K562 (cell line): ENCODE measurements at regions not wholly inside any gene's neighbourhood (a gene's known extent, or its start where the extent isn't known, plus 50 kb on each side); places are given as distances from the start of the nearest gene placed in this dataset.

ENCODE experiments used
- ATAC-seq: fragments of 200-7000 bp; cut with Tn5 transposase; 3 replicates; pipeline ENCODE4 v1.9.1; 2020; ENCODE audit warnings: moderate library complexity
- BruUV-seq: library from RNA; stranded (reverse); fragments of 400-500 nt; replicated peaks from 2 replicates; lab custom pipeline; 2021; lab: Mats Ljungman, UMichigan
- CTCF ChIA-PET: fragments of 300-600 bp; formaldehyde crosslinking; extraction: SDS; loops from one replicate; lab custom pipeline; 2021; ENCODE audit warnings: low intra/inter-chr PET ratio; lab: Yijun Ruan, JAX
- POLR2A ChIA-PET: fragments of 300-600, 350-650 bp; sonication (Branson Sonifier 250); formaldehyde crosslinking; extraction: SDS; loops from one replicate; lab custom pipeline; 2021; ENCODE audit warnings: antibody characterized with exemption, inconsistent platforms; lab: Yijun Ruan, JAX
- DNase-seq, 4 experiments: peaks; one replicate each; pipeline versions ENCODE4 v3.0.0 to v3.0.0-alpha.2; 2011 to 2018; ENCODE audit warnings: low spot score in 3 of 4, mixed read lengths in 3 of 4; ENCODE audit errors: extremely low read depth in 1 of 4
- FAIRE-seq: peaks from 2 replicates; lab custom pipeline; 2011; peaks lifted over from hg19 to GRCh38; lab: Jason Lieb, UNC
- H2AFZ ChIP-seq: 2 replicates; pipeline ENCODE4 v1.6.0; 2011; ENCODE audit warnings: low read depth, low read length, control low read depth, inconsistent platforms
- H3K27ac ChIP-seq: fragments of 200-600 bp; 3 replicates; pipeline ENCODE4 v1.8.0; 2011; ENCODE audit warnings: low read depth, mild to moderate bottlenecking, control low read depth, inconsistent platforms, low read length, moderate library complexity, mixed read lengths; ENCODE audit errors: extremely low read depth
- H3K27me3 ChIP-seq, 2 experiments: fragments of 300-600 bp in 1 of 2; 2 replicates in 1 of 2; 3 replicates in 1 of 2; pipeline versions ENCODE4 v1.6.0 to v1.8.0; 2011; ENCODE audit warnings: inconsistent platforms in 2 of 2, low read length in 2 of 2, mild to moderate bottlenecking in 1 of 2, mixed read lengths in 1 of 2, moderate library complexity in 1 of 2; ENCODE audit not compliant: control insufficient read depth in 2 of 2, insufficient read depth in 2 of 2
- H3K36me3 ChIP-seq: fragments of 300-600 bp; 3 replicates; pipeline ENCODE4 v1.8.0; 2011; ENCODE audit warnings: mild to moderate bottlenecking, low read length, inconsistent platforms; ENCODE audit not compliant: control insufficient read depth, insufficient read depth
- H3K4me1 ChIP-seq, 2 experiments: fragments of 200-600 bp in 1 of 2; replicated peaks in 1 of 2; 2 replicates in 1 of 2; 3 replicates in 1 of 2; pipeline versions ENCODE4 v1.5.1 to v1.8.0; 2011; ENCODE audit warnings: inconsistent platforms in 2 of 2, low read length in 2 of 2, mild to moderate bottlenecking in 1 of 2, mixed read lengths in 1 of 2, moderate library complexity in 1 of 2; ENCODE audit not compliant: control insufficient read depth in 2 of 2, insufficient read depth in 2 of 2
- H3K4me2 ChIP-seq: 2 replicates; pipeline ENCODE4 v1.6.1; 2011; ENCODE audit warnings: low read length, control low read depth, inconsistent platforms, mixed read lengths; ENCODE audit not compliant: insufficient read depth
- H3K4me3 ChIP-seq: fragments of 200-600 bp; sonication (generic), shearing (Covaris generic); 2 replicates; pipeline ENCODE4 v1.5.1; 2016; ENCODE audit warnings: control low read depth, inconsistent platforms
- H3K79me2 ChIP-seq: fragments of 200-600 bp; 3 replicates; pipeline ENCODE4 v1.8.0; 2011; ENCODE audit warnings: low read length, inconsistent platforms; ENCODE audit not compliant: control insufficient read depth, insufficient read depth
- H3K9ac ChIP-seq, 2 experiments: 2 replicates each; pipeline versions ENCODE4 v1.6.0 to v1.6.1; 2011; ENCODE audit warnings: low read depth in 2 of 2, low read length in 2 of 2, control low read depth in 1 of 2, inconsistent platforms in 1 of 2, mild to moderate bottlenecking in 1 of 2, mixed read lengths in 1 of 2; ENCODE audit not compliant: insufficient read depth in 1 of 2
- H3K9me1 ChIP-seq: one replicate; pipeline ENCODE4 v1.6.0; 2011; ENCODE audit warnings: inconsistent platforms, mild to moderate bottlenecking, low read length, moderate library complexity; ENCODE audit not compliant: control insufficient read depth, insufficient read depth
- H3K9me3 ChIP-seq: replicated peaks from 2 replicates; pipeline ENCODE4 v1.5.1; 2011; ENCODE audit warnings: low read depth, low read length, inconsistent platforms; ENCODE audit not compliant: control insufficient read depth, insufficient read depth
- H4K20me1 ChIP-seq: replicated peaks from 2 replicates; pipeline ENCODE4 v1.6.1; 2011; ENCODE audit warnings: low read length, inconsistent platforms, mixed read lengths; ENCODE audit not compliant: control insufficient read depth, insufficient read depth
- ATF1 ChIP-seq, 2 experiments: fragments of 450-650 bp in 1 of 2; IDR thresholded peaks; 2 replicates each; pipeline ENCODE4 v1.6.1; 2016; ENCODE audit warnings: missing compliant biosample characterization in 1 of 2, missing genetic modification characterization in 1 of 2
- CBFA2T3 ChIP-seq: fragments of 450-650 bp; IDR thresholded peaks from 2 replicates; pipeline ENCODE4 v1.6.1; 2017
- CLOCK ChIP-seq: fragments of 250-450 bp; sonication (Bioruptor Pico); IDR thresholded peaks from 2 replicates; pipeline ENCODE4 v1.4.0; 2020; ENCODE audit warnings: mild to moderate bottlenecking, moderate library complexity, borderline replicate concordance
- JUNB ChIP-seq: fragments of 450-650 bp; formaldehyde crosslinking; conservative IDR thresholded peaks from 2 replicates; pipeline ENCODE4 v1.4.0; 2020; ENCODE audit warnings: mild to moderate bottlenecking
- NCOA6 ChIP-seq: fragments of 450-650 bp; IDR thresholded peaks from 2 replicates; pipeline ENCODE4 v1.6.1; 2017; ENCODE audit warnings: mild to moderate bottlenecking
- PPARD ChIP-seq: fragments of 250-450 bp; sonication (Bioruptor Pico); IDR thresholded peaks from 2 replicates; pipeline ENCODE4 v1.8.0; 2022; ENCODE audit warnings: inconsistent platforms, mild to moderate bottlenecking, moderate library complexity
- WGBS: fragments of 100-300 bp; shearing (Covaris generic); methylation state at CpG from one replicate; pipeline ENCODE4 v1.1.6; 2016; ENCODE audit warnings: low coverage, mixed read lengths; ENCODE audit not compliant: insufficient coverage; ENCODE audit errors: missing lambda C conversion rate; 5-methylcytosine and 5-hydroxymethylcytosine counted together
- in situ Hi-C: fragments of 300-500 bp; cut with MboI; formaldehyde crosslinking; loops from 4 replicates; pipeline ENCODE4 v1.15.0; 2018; ENCODE audit warnings: inconsistent platforms, mixed read lengths
- intact Hi-C: fragments of 100-400 bp; cut with micrococcal nuclease; formaldehyde crosslinking; loops from 2 replicates; pipeline ENCODE4 v1.14.2; 2022
- TF ChIP-seq, protein P1 (sequence below): fragments of 450-650 bp; IDR thresholded peaks from 2 replicates; pipeline ENCODE4 v1.6.1; 2016; ENCODE audit warnings: mild to moderate bottlenecking, moderate library complexity

DNA sequence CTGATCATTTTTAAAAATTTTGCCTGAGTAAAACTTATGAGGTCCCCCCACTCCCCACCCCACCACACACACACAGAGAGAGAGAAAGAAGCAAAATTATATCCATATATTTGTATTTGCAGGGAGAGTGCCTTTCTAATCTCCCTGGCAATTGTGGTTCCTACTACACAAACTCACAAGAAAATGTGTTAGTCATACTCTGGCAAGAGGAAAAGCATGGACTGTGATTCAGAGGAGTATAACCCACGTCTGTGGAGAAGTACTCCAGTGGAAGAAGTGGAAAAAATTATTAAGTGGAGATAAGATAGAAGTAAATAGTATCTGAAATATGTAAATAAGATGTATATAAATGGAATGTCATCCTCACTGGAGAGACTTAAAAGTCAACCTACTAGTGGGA is 114.0 kb downstream of the DSEL start:
- ChIA-PET CTCF (no interaction called here), POLR2A (no interaction called here)
- DNase-seq = no peak
- intact Hi-C loops = no loop called here
- Histone ChIP-seq H3K9me3 (no peaks in the 10 kb centered on the region), H2AFZ (no peak overlapping the region), H4K20me1 (no peaks in the 10 kb centered on the region), H3K27ac (no peak overlapping the region), H3K4me2 (no peak overlapping the region), H3K4me3 (no peak overlapping the region), H3K9me1 (no peaks in the 10 kb centered on the region), H3K36me3 (no peaks in the 10 kb centered on the region), H3K79me2 (no peaks in the 10 kb centered on the region), H3K9ac (no peak overlapping the region), H3K27me3 (no peaks in the 10 kb centered on the region), H3K4me1 (no peaks in the 10 kb centered on the region)
- no peak for FAIRE-seq
- no peak for ATAC-seq
- BruUV-seq = no TSS peak
- in situ Hi-C loops = no loop called here
- 0% methylated on average over 1 of the region's 1 CpG for WGBS
- TF ChIP-seq ATF1 (CRISPR knock-in tag; IDR thresholded peaks at IDR 0.05) (no peak), ATF1 (tag; IDR thresholded peaks at IDR 0.05) (no peak), PPARD (CRISPR knock-in tag) (no peak), CLOCK (CRISPR knock-in tag) (no peak), JUNB (no peak), CBFA2T3 (no peak), NCOA6 (no peak)
- TF ChIP-seq, protein P1, sequence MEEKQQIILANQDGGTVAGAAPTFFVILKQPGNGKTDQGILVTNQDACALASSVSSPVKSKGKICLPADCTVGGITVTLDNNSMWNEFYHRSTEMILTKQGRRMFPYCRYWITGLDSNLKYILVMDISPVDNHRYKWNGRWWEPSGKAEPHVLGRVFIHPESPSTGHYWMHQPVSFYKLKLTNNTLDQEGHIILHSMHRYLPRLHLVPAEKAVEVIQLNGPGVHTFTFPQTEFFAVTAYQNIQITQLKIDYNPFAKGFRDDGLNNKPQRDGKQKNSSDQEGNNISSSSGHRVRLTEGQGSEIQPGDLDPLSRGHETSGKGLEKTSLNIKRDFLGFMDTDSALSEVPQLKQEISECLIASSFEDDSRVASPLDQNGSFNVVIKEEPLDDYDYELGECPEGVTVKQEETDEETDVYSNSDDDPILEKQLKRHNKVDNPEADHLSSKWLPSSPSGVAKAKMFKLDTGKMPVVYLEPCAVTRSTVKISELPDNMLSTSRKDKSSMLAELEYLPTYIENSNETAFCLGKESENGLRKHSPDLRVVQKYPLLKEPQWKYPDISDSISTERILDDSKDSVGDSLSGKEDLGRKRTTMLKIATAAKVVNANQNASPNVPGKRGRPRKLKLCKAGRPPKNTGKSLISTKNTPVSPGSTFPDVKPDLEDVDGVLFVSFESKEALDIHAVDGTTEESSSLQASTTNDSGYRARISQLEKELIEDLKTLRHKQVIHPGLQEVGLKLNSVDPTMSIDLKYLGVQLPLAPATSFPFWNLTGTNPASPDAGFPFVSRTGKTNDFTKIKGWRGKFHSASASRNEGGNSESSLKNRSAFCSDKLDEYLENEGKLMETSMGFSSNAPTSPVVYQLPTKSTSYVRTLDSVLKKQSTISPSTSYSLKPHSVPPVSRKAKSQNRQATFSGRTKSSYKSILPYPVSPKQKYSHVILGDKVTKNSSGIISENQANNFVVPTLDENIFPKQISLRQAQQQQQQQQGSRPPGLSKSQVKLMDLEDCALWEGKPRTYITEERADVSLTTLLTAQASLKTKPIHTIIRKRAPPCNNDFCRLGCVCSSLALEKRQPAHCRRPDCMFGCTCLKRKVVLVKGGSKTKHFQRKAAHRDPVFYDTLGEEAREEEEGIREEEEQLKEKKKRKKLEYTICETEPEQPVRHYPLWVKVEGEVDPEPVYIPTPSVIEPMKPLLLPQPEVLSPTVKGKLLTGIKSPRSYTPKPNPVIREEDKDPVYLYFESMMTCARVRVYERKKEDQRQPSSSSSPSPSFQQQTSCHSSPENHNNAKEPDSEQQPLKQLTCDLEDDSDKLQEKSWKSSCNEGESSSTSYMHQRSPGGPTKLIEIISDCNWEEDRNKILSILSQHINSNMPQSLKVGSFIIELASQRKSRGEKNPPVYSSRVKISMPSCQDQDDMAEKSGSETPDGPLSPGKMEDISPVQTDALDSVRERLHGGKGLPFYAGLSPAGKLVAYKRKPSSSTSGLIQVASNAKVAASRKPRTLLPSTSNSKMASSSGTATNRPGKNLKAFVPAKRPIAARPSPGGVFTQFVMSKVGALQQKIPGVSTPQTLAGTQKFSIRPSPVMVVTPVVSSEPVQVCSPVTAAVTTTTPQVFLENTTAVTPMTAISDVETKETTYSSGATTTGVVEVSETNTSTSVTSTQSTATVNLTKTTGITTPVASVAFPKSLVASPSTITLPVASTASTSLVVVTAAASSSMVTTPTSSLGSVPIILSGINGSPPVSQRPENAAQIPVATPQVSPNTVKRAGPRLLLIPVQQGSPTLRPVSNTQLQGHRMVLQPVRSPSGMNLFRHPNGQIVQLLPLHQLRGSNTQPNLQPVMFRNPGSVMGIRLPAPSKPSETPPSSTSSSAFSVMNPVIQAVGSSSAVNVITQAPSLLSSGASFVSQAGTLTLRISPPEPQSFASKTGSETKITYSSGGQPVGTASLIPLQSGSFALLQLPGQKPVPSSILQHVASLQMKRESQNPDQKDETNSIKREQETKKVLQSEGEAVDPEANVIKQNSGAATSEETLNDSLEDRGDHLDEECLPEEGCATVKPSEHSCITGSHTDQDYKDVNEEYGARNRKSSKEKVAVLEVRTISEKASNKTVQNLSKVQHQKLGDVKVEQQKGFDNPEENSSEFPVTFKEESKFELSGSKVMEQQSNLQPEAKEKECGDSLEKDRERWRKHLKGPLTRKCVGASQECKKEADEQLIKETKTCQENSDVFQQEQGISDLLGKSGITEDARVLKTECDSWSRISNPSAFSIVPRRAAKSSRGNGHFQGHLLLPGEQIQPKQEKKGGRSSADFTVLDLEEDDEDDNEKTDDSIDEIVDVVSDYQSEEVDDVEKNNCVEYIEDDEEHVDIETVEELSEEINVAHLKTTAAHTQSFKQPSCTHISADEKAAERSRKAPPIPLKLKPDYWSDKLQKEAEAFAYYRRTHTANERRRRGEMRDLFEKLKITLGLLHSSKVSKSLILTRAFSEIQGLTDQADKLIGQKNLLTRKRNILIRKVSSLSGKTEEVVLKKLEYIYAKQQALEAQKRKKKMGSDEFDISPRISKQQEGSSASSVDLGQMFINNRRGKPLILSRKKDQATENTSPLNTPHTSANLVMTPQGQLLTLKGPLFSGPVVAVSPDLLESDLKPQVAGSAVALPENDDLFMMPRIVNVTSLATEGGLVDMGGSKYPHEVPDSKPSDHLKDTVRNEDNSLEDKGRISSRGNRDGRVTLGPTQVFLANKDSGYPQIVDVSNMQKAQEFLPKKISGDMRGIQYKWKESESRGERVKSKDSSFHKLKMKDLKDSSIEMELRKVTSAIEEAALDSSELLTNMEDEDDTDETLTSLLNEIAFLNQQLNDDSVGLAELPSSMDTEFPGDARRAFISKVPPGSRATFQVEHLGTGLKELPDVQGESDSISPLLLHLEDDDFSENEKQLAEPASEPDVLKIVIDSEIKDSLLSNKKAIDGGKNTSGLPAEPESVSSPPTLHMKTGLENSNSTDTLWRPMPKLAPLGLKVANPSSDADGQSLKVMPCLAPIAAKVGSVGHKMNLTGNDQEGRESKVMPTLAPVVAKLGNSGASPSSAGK = no peak
